GM12891 (cell line): ENCODE measurements at regions not wholly inside any gene's neighbourhood (a gene's known extent, or its start where the extent isn't known, plus 50 kb on each side); places are given as distances from the start of the nearest gene placed in this dataset.

Experiments used
- POLR2A ChIP-seq: IDR thresholded peaks from 2 replicates; pipeline ENCODE4 v1.6.1; 2011; ENCODE audit warnings: low read depth, low read length, control low read depth
- POLR2AphosphoS5 ChIP-seq: IDR thresholded peaks from 2 replicates; pipeline ENCODE4 v1.6.1; 2011; ENCODE audit warnings: low read depth, low read length, control low read depth
- SPI1 ChIP-seq: IDR thresholded peaks from 2 replicates; pipeline ENCODE4 v1.6.1; 2011; ENCODE audit warnings: low read depth, low read length, control low read depth

- no peak for TF ChIP-seq POLR2AphosphoS5
- no peak for TF ChIP-seq POLR2A
- TF ChIP-seq SPI1: no peak
Measured at GRCh38 chr1:233787599-233787998, 116.9 kb upstream of the SLC35F3 start.
